Upper lobe of right lung (tissue), 1 donor: ENCODE measurements at regions not wholly inside any gene's neighbourhood (a gene's known extent, or its start where the extent isn't known, plus 50 kb on each side); places are given as distances from the start of the nearest gene placed in this dataset.

ENCODE experiments used
- ATAC-seq: fragments of 200-7000 bp; cut with Tn5 transposase; one replicate; pipeline ENCODE4 v1.9.1; 2020; ENCODE audit warnings: mild to moderate bottlenecking, moderate library complexity
- DNase-seq: peaks from one replicate; pipeline ENCODE4 v3.0.0-alpha.2; 2020
- H3K27ac ChIP-seq: fragments of 200-600 bp; one replicate; pipeline ENCODE4 v1.8.0; 2022
- H3K27me3 ChIP-seq: fragments of 200-600 bp; one replicate; pipeline ENCODE4 v1.8.0; 2022; ENCODE audit warnings: mild to moderate bottlenecking
- H3K36me3 ChIP-seq: fragments of 200-600 bp; one replicate; pipeline ENCODE4 v1.8.0; 2022
- H3K4me1 ChIP-seq: fragments of 200-600 bp; one replicate; pipeline ENCODE4 v1.8.0; 2022
- H3K4me3 ChIP-seq: fragments of 200-600 bp; one replicate; pipeline ENCODE4 v1.8.0; 2022; ENCODE audit warnings: mild to moderate bottlenecking
- H3K9me3 ChIP-seq: fragments of 200-600 bp; one replicate; pipeline ENCODE4 v1.8.0; 2022
- CTCF ChIP-seq: fragments of 200-600 bp; IDR thresholded peaks from one replicate; pipeline ENCODE4 v1.8.0; 2022; ENCODE audit warnings: antibody characterized with exemption
- intact Hi-C: fragments of 100-400 bp; cut with DNase I; formaldehyde crosslinking; loops from one replicate; pipeline ENCODE4 v1.11.0; 2022
- donor health status: DM: no; HTN: yes; CAD: no; lungs with severe emphysema.

DNA sequence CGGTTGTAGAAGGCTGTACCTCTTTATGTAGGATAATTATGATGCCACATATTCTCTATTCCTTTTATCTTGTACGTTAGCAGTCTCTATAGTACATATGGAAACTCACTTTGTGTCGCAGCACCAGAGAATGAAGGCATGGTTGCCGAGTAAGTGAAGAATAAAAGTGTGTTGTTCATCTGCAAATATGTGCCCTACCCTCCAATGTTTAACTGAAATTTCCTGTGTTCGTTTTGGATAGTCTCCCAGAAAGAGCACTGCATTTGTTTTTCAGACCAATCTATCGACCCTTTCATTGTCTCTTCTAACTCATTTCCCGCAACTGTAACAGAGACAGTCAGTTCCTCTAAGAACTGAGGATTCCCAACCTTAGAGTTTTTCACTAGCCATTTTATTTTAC is 592.8 kb downstream of the TUSC7 start:
- Histone ChIP-seq H3K9me3 (no peaks in the 10 kb centered on the region), H3K36me3 (no peaks in the 10 kb centered on the region), H3K27ac (no peak overlapping the region), H3K4me3 (no peak overlapping the region), H3K4me1 (no peaks in the 10 kb centered on the region), H3K27me3 (no peaks in the 10 kb centered on the region)
- TF ChIP-seq CTCF, result no peak
- ATAC-seq (no peak), DNase-seq (no peak)
- intact Hi-C loops, result no loop called here

- no peak overlapping the region for H3K4me3 ChIP-seq
- H3K9me3 ChIP-seq, result no peaks in the 10 kb centered on the region
- DNase-seq (no peak), ATAC-seq (no peak)
- no peaks in the 10 kb centered on the region for H3K36me3 ChIP-seq
- intact Hi-C loops, result no loop called here
- no peaks in the 10 kb centered on the region for H3K4me1 ChIP-seq
- H3K27ac ChIP-seq, result no peak overlapping the region
- TF ChIP-seq CTCF, result no peak
- H3K27me3 ChIP-seq, result no peaks in the 10 kb centered on the region
Measured at GRCh38 chr3:117303443-117303842, 593.9 kb downstream of the TUSC7 start.

GRCh38 chr3:117304681-117305080 is 595.1 kb downstream of the TUSC7 start:
- no peak overlapping the region for H3K4me3 ChIP-seq
- no peaks in the 10 kb centered on the region for H3K36me3 ChIP-seq
- DNase-seq (no peak), ATAC-seq (no peak)
- H3K27me3 ChIP-seq, result no peaks in the 10 kb centered on the region
- H3K9me3 ChIP-seq, result no peaks in the 10 kb centered on the region
- no peak for TF ChIP-seq CTCF
- no peaks in the 10 kb centered on the region for H3K4me1 ChIP-seq
- intact Hi-C loops, result no loop called here
- no peak overlapping the region for H3K27ac ChIP-seq

DNA sequence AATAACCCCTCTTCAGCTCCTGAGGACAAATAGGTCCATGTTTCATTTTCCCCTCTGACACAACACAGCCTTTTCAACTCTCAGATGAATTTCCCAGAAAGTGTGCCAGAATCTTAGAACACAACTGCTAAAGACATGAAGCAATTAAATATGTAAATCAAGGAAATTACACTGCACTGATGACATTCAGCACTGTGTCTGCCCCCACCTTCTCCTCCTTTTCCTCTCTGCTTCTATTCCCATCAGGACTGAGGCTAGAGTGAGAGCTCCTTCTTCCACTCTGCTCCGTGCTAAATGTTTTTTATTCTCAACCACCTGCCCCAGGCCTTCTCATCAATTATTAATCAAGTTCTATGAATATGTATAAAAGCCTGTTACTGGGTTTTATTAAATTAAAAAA is 596.1 kb downstream of the TUSC7 start:
- ATAC-seq, result no peak
- H3K36me3 ChIP-seq, result no peaks in the 10 kb centered on the region
- intact Hi-C loops, result no loop called here
- DNase-seq, result no peak
- H3K27me3 ChIP-seq, result no peaks in the 10 kb centered on the region
- no peak overlapping the region for H3K4me3 ChIP-seq
- no peaks in the 10 kb centered on the region for H3K9me3 ChIP-seq
- TF ChIP-seq CTCF, result no peak
- H3K4me1 ChIP-seq, result no peaks in the 10 kb centered on the region
- H3K27ac ChIP-seq, result no peak overlapping the region

GRCh38 chr3:117306299-117306698 is 596.7 kb downstream of the TUSC7 start:
- H3K4me3 ChIP-seq, result no peak overlapping the region
- intact Hi-C loops, result no loop called here
- no peaks in the 10 kb centered on the region for H3K27me3 ChIP-seq
- TF ChIP-seq CTCF, result no peak
- no peak overlapping the region for H3K27ac ChIP-seq
- no peaks in the 10 kb centered on the region for H3K9me3 ChIP-seq
- no peak for ATAC-seq
- no peaks in the 10 kb centered on the region for H3K4me1 ChIP-seq
- no peaks in the 10 kb centered on the region for H3K36me3 ChIP-seq
- DNase-seq, result no peak

DNA sequence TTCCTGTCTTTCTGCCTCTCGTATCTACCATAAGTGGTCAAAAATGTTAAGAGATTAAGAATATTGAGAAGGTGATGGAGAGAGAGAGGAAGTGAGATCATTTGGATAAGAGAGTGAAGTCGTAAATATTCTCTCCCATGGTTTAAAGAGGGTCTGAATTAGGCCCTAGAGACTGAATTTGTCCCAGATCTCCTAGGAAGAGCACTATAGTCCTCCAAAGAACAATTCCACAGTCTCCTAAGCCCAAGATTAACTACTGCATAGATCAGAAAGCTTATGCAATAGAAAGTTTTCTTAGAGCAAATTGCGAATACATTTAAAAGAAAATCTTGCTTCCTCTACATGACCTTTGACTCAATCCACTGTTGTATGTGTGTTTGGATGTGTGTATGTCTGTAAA is 598.8 kb downstream of the TUSC7 start:
- Histone ChIP-seq H3K4me3 (no peak overlapping the region), H3K9me3 (no peaks in the 10 kb centered on the region), H3K4me1 (no peaks in the 10 kb centered on the region), H3K36me3 (no peaks in the 10 kb centered on the region), H3K27ac (no peak overlapping the region), H3K27me3 (no peaks in the 10 kb centered on the region)
- DNase-seq (no peak), ATAC-seq (no peak)
- TF ChIP-seq CTCF, result no peak
- intact Hi-C loops, result no loop called here
